Cardiac muscle cell (in vitro differentiated cells and primary cell): ENCODE measurements at regions not wholly inside any gene's neighbourhood (a gene's known extent, or its start where the extent isn't known, plus 50 kb on each side); places are given as distances from the start of the nearest gene placed in this dataset.

Source experiments
- DNase-seq, 2 donors: peaks; one replicate each; pipeline versions ENCODE4 v3.0.0 to v3.0.0-alpha.2; 2010 to 2017; ENCODE audit warnings: low read depth in 1 of 2, low spot score in 1 of 2
- H3K27ac ChIP-seq: fragments of 200-600 bp; sonication (generic); 2 replicates; pipeline ENCODE4 v1.5.1; 2016
- H3K27me3 ChIP-seq: fragments of 200-600 bp; sonication (generic); 2 replicates; pipeline ENCODE4 v1.6.0; 2016; ENCODE audit warnings: control low read depth
- H3K36me3 ChIP-seq: fragments of 200-600 bp; sonication (generic); 2 replicates; pipeline ENCODE4 v1.5.1; 2016; ENCODE audit warnings: control low read depth
- H3K4me1 ChIP-seq: fragments of 200-600 bp; sonication (generic); 2 replicates; pipeline ENCODE4 v1.8.1; 2017; ENCODE audit warnings: low read depth, mild to moderate bottlenecking, mixed run types
- H3K4me3 ChIP-seq: fragments of 200-600 bp; sonication (generic); 2 replicates; pipeline ENCODE4 v1.5.1; 2016; ENCODE audit warnings: mild to moderate bottlenecking
- H3K9me3 ChIP-seq: fragments of 200-600 bp; sonication (generic); 2 replicates; pipeline ENCODE4 v1.5.1; 2017; ENCODE audit warnings: low read depth, mild to moderate bottlenecking, control low read depth
- TF ChIP-seq, protein P1 (sequence below): IDR thresholded peaks from 2 replicates; pipeline ENCODE4 v1.5.1; 2012; ENCODE audit warnings: low read depth, mild to moderate bottlenecking, low read length

DNA sequence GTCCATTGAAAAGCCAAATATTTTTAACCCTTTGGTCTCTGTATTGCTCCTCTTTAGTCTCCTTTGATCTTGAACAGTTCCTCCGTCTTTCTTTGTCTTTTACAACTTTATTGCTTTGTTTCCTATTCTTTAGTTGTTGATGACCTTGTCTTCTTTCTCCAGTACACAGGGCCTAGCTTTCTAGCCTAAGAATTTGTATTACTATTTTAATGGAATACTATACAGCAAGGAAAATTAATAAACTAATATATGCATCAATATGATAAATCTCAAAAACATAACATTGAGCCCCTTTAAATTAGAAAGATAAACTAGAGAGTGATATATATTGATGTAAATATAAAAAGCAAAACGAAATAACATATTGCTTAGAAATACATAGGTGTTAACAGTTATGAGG lies 88.7 kb downstream of the NR1D2 start:
- Histone ChIP-seq H3K36me3 (no peaks in the 10 kb centered on the region), H3K4me3 (no peak overlapping the region), H3K27me3 (no peaks in the 10 kb centered on the region), H3K9me3 (no peaks in the 10 kb centered on the region), H3K4me1 (no peaks in the 10 kb centered on the region), H3K27ac (no peak overlapping the region)
- TF ChIP-seq, protein P1, sequence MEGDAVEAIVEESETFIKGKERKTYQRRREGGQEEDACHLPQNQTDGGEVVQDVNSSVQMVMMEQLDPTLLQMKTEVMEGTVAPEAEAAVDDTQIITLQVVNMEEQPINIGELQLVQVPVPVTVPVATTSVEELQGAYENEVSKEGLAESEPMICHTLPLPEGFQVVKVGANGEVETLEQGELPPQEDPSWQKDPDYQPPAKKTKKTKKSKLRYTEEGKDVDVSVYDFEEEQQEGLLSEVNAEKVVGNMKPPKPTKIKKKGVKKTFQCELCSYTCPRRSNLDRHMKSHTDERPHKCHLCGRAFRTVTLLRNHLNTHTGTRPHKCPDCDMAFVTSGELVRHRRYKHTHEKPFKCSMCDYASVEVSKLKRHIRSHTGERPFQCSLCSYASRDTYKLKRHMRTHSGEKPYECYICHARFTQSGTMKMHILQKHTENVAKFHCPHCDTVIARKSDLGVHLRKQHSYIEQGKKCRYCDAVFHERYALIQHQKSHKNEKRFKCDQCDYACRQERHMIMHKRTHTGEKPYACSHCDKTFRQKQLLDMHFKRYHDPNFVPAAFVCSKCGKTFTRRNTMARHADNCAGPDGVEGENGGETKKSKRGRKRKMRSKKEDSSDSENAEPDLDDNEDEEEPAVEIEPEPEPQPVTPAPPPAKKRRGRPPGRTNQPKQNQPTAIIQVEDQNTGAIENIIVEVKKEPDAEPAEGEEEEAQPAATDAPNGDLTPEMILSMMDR = no peak
- DNase-seq = no peak

DNA sequence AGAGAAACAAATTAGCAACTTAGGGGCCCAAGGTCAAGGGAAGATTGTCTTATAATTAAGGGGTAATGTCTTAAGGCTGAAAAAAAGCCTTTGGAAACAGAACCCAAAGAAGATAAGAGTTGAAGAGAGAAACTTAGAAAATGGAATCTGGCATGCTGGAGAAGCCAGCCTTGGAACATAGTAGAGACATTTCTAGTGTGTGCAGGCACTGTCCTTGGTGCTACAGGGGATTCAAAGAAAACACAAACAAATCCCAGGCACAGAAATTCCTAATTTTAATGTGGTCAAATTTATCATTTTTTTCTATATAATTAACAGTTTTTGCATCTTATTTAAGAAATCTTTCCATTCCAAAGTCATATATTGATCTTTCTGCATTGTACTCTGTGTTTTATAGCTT lies 89.4 kb downstream of the NR1D2 start:
- TF ChIP-seq, protein P1 = no peak
- Histone ChIP-seq H3K4me3 (no peak overlapping the region), H3K4me1 (no peaks in the 10 kb centered on the region), H3K9me3 (no peaks in the 10 kb centered on the region), H3K36me3 (no peaks in the 10 kb centered on the region), H3K27ac (no peak overlapping the region), H3K27me3 (no peaks in the 10 kb centered on the region)
- DNase-seq = peak in 1 of 2 donors; percentile 18

DNA sequence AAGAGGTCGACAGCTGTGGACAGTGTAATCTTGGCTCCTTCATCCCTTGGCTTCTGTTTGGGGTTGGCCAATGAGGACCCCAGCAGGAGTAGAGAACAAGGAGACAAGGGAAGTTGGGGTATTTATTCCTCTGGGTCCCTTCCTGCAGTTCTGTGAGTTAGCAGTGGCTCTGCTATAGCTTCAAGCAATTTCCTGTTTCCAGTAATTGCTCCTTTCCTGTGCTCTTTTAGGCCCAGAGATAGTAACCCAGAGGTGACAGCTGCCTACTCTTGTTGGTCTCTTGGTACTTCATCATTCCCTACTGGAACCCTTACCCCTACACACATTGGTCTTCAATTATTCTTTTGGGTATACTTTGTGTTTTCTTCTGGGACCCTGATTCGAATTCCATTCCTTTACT lies 92.9 kb downstream of the NR1D2 start:
- H3K4me3 ChIP-seq = no peak overlapping the region
- H3K27ac ChIP-seq = no peak overlapping the region
- no peaks in the 10 kb centered on the region for H3K4me1 ChIP-seq

DNA sequence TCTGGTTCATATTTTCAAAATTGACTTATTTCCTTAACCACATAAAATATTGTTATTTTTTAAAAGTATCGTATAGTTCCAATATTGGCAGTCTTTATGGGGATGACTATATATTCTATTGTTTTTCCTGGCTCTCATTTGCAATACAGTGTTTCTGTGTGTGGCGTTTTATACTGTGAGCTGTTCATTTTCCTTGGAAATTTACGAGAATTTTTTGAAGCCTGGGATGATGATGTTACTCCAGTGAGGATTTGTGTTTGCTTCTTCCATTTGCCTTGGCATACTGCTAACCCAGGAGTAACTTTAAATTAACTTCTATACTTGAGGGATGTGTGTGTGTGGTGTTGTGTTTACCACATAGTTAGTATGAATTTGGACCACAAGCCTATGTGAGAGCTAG lies 95.2 kb downstream of the NR1D2 start:
- Histone ChIP-seq H3K9me3 (no peaks in the 10 kb centered on the region), H3K4me3 (no peak overlapping the region), H3K27me3 (no peaks in the 10 kb centered on the region), H3K36me3 (no peaks in the 10 kb centered on the region), H3K27ac (no peak overlapping the region), H3K4me1 (no peaks in the 10 kb centered on the region)
- DNase-seq = no peak
- TF ChIP-seq, protein P1 = no peak

More for the DNA sequence above, 92.9 kb downstream of the NR1D2 start:
- TF ChIP-seq, protein P1 = no peak
- DNase-seq = no peak
- no peaks in the 10 kb centered on the region for H3K36me3 ChIP-seq
- H3K9me3 ChIP-seq = no peaks in the 10 kb centered on the region
- H3K27me3 ChIP-seq = no peaks in the 10 kb centered on the region

DNA sequence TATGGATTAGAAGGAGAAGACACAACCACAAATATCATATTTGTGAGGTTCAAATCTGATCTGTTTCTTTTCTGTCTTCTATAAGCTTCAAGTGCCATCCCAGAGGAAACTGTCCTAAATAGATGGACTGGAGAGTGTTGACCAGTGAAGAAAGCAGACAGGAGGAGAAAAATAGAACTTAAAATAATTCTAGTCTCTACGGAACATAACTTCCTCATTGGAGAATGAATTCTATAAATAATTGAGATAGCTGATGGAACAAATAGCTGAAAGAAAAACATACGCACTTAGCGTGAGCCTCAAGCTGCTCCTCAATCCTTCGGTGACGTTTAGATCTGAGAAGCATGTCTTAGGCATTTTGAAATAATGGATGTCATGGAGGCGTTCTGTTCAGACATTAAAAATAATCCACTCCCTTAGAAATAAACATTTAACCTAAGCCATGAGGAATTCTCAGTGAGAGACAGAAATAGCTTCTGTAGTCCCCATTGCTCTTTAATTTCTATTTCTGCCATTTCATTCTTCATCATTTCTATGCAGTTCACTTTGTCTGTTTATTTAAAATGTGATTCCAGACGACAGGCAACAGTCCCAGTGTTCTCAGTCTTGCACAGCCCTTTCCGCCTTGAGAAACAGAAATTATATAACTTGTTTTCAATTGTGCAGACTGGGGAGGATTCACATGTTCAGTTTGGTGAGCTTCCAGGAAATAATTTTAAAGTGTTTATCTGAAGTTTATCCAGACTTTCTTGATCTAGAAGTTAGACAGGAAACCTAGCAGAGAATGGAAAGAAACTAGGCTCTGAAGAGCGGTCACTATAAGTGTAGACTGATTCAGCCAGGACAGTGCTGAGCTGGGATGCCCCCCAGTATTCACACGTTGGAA lies 97.3 kb downstream of the NR1D2 start:
- Histone ChIP-seq H3K4me1 (no peaks in the 10 kb centered on the region), H3K27ac (no peak overlapping the region), H3K36me3 (no peaks in the 10 kb centered on the region), H3K4me3 (no peak overlapping the region), H3K27me3 (no peaks in the 10 kb centered on the region), H3K9me3 (no peaks in the 10 kb centered on the region)
- TF ChIP-seq, protein P1 = no peak
- DNase-seq = peak in 1 of 2 donors; percentile 33
